Sigmoid colon (tissue), 4 donors: ENCODE measurements at regions not wholly inside any gene's neighbourhood (a gene's known extent, or its start where the extent isn't known, plus 50 kb on each side); places are given as distances from the start of the nearest gene placed in this dataset.

Experiments used
- EP300 ChIP-seq, 4 donors: sonication (generic); formaldehyde crosslinking; IDR thresholded peaks; one replicate each; pipeline ENCODE4 v1.6.1; 2017; ENCODE audit warnings: antibody characterized with exemption in 4 of 4
- POLR2A ChIP-seq, 2 donors: fragments of 450-650 bp; IDR thresholded peaks; one replicate each; pipeline ENCODE4 v1.6.1; 2016; ENCODE audit warnings: antibody characterized with exemption in 2 of 2, mild to moderate bottlenecking in 2 of 2, moderate library complexity in 2 of 2
- POLR2AphosphoS5 ChIP-seq, 4 donors: sonication (generic); formaldehyde crosslinking; IDR thresholded peaks; one replicate each; pipeline ENCODE4 v1.6.1; 2017; ENCODE audit warnings: antibody characterized with exemption in 4 of 4
- TF ChIP-seq, protein P1 (sequence below), 4 experiments: fragments of 450-650 bp in 3 of 4; fragments of 200-600 bp in 1 of 4; IDR thresholded peaks; one replicate each; pipeline ENCODE4 v1.5.1; 2016 to 2019; ENCODE audit warnings: antibody characterized with exemption in 4 of 4, mild to moderate bottlenecking in 3 of 4, moderate library complexity in 2 of 4

DNA sequence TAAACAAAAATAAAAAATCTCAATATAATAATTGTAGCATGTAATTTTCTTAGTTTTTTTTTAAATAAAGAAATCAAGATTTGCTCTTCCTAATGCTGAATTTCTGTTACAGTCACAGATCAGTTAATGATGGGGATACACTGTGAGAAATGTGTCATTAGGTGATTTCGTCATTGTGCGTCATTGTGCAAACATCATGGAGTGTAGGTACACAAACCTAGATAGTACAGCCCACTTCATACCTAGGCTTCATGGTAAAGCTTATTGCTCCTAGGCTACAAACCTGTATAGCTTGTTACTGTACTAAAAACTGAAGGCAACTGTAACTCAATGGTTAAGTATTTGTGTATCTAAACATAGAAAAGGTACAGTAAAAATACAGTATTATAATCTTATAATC, 74.4 kb upstream of the LSM8 start:
- no peak for TF ChIP-seq EP300 (IDR thresholded peaks at IDR 0.05)
- no peak for TF ChIP-seq POLR2AphosphoS5 (IDR thresholded peaks at IDR 0.05)
- no peak for TF ChIP-seq POLR2A (IDR thresholded peaks at IDR 0.05)
- TF ChIP-seq, protein P1, sequence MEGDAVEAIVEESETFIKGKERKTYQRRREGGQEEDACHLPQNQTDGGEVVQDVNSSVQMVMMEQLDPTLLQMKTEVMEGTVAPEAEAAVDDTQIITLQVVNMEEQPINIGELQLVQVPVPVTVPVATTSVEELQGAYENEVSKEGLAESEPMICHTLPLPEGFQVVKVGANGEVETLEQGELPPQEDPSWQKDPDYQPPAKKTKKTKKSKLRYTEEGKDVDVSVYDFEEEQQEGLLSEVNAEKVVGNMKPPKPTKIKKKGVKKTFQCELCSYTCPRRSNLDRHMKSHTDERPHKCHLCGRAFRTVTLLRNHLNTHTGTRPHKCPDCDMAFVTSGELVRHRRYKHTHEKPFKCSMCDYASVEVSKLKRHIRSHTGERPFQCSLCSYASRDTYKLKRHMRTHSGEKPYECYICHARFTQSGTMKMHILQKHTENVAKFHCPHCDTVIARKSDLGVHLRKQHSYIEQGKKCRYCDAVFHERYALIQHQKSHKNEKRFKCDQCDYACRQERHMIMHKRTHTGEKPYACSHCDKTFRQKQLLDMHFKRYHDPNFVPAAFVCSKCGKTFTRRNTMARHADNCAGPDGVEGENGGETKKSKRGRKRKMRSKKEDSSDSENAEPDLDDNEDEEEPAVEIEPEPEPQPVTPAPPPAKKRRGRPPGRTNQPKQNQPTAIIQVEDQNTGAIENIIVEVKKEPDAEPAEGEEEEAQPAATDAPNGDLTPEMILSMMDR (IDR thresholded peaks at IDR 0.05), result no peak
